Thoracic aorta (tissue), 2 donors: ENCODE measurements at regions not wholly inside any gene's neighbourhood (a gene's known extent, or its start where the extent isn't known, plus 50 kb on each side); places are given as distances from the start of the nearest gene placed in this dataset.
"Not testable (repeated sequence)": the region's sequence is repeated elsewhere in the genome, so short reads cannot be mapped to it uniquely, and the experiment has no call there.

Experiments
- ATAC-seq: fragments of 150-250 bp; one replicate; pipeline ENCODE4 v1.8.0; 2017; ENCODE audit warnings: low read depth; ENCODE audit not compliant: insufficient number of reproducible peaks, low FRiP score
- DNase-seq: peaks from one replicate; pipeline ENCODE4 v3.0.0-alpha.2; 2020; ENCODE audit warnings: low spot score
- H3K27ac ChIP-seq, 2 donors: fragments of 200-600 bp; sonication (generic); 1 replicate in 1 of 2; 2 replicates in 1 of 2; pipeline ENCODE4 v1.5.1; 2016; ENCODE audit warnings: mild to moderate bottlenecking in 2 of 2, moderate library complexity in 2 of 2
- H3K27me3 ChIP-seq: fragments of 200-600 bp; sonication (generic); replicated peaks from 2 replicates; pipeline ENCODE4 v1.6.0; 2016; ENCODE audit warnings: mild to moderate bottlenecking; ENCODE audit not compliant: insufficient read depth
- H3K36me3 ChIP-seq: fragments of 200-600 bp; sonication (generic); one replicate; pipeline ENCODE4 v1.5.1; 2016
- H3K4me1 ChIP-seq, 2 donors: fragments of 200-600 bp; sonication (generic); 1 replicate in 1 of 2; 2 replicates in 1 of 2; pipeline versions ENCODE4 v1.5.1 to v1.6.0; 2016; ENCODE audit warnings: low read depth in 2 of 2, mild to moderate bottlenecking in 1 of 2; ENCODE audit not compliant: control insufficient read depth in 1 of 2
- H3K4me3 ChIP-seq: fragments of 200-600 bp; sonication (generic); 2 replicates; pipeline ENCODE4 v1.5.1; 2016; ENCODE audit warnings: mild to moderate bottlenecking
- H3K9me3 ChIP-seq: fragments of 200-600 bp; sonication (generic); 2 replicates; pipeline ENCODE4 v1.5.1; 2016
- CTCF ChIP-seq: fragments of 200-600 bp; sonication (generic); IDR thresholded peaks from one replicate; pipeline ENCODE4 v1.5.1; 2019; ENCODE audit warnings: antibody characterized with exemption

- Histone ChIP-seq H3K4me1 (no peaks in the 10 kb centered on the region), H3K4me3 (no peak overlapping the region), H3K9me3 (no peaks in the 10 kb centered on the region), H3K27me3 (no peaks in the 10 kb centered on the region), H3K27ac (no peak overlapping the region), H3K36me3 (no peaks in the 10 kb centered on the region)
- no peak for DNase-seq
- TF ChIP-seq CTCF: no peak
- ATAC-seq: no peak
These were observed 79.9 kb downstream of the TFAP2C start for GRCh38 chr20:56708991-56709390.

GRCh38 chr20:56710125-56710524 is 81.0 kb downstream of the TFAP2C start:
- no peaks in the 10 kb centered on the region for H3K9me3 ChIP-seq
- ATAC-seq: no peak
- no peak overlapping the region for H3K4me3 ChIP-seq
- H3K27ac ChIP-seq: no peak overlapping the region
- no peak for TF ChIP-seq CTCF
- DNase-seq: no peak
- no peaks in the 10 kb centered on the region for H3K36me3 ChIP-seq
- no peaks in the 10 kb centered on the region for H3K4me1 ChIP-seq
- no peaks in the 10 kb centered on the region for H3K27me3 ChIP-seq

- ATAC-seq, H3K27ac ChIP-seq, H3K36me3 ChIP-seq, H3K4me3 ChIP-seq, DNase-seq, H3K4me1 ChIP-seq, H3K9me3 ChIP-seq, H3K27me3 ChIP-seq: not testable (repeated sequence)
These were observed 81.5 kb downstream of the TFAP2C start for GRCh38 chr20:56710577-56710976.

GRCh38 chr20:56711018-56711417 is 81.9 kb downstream of the TFAP2C start:
- Histone ChIP-seq H3K9me3 (no peaks in the 10 kb centered on the region), H3K27ac (no peak overlapping the region), H3K4me3 (no peak overlapping the region), H3K4me1 (no peaks in the 10 kb centered on the region), H3K36me3 (no peaks in the 10 kb centered on the region), H3K27me3 (no peaks in the 10 kb centered on the region)
- TF ChIP-seq CTCF: no peak
- no peak for DNase-seq
- no peak for ATAC-seq

- no peak for TF ChIP-seq CTCF
- ATAC-seq: no peak
- no peaks in the 10 kb centered on the region for H3K27me3 ChIP-seq
- no peaks in the 10 kb centered on the region for H3K36me3 ChIP-seq
- no peak overlapping the region for H3K4me3 ChIP-seq
- H3K27ac ChIP-seq: no peak overlapping the region
- no peaks in the 10 kb centered on the region for H3K9me3 ChIP-seq
- no peaks in the 10 kb centered on the region for H3K4me1 ChIP-seq
- DNase-seq: no peak
These were observed 86.2 kb downstream of the TFAP2C start for GRCh38 chr20:56715309-56715708.

- Histone ChIP-seq H3K9me3 (no peaks in the 10 kb centered on the region), H3K36me3 (no peaks in the 10 kb centered on the region), H3K27me3 (no peaks in the 10 kb centered on the region), H3K4me3 (no peak overlapping the region), H3K4me1 (no peaks in the 10 kb centered on the region), H3K27ac (no peak overlapping the region)
- TF ChIP-seq CTCF: no peak
- no peak for DNase-seq
- ATAC-seq: no peak
These were observed 86.9 kb downstream of the TFAP2C start for GRCh38 chr20:56715902-56716519.
